ENCODE measurements at regions not wholly inside any gene's neighbourhood (a gene's known extent, or its start where the extent isn't known, plus 50 kb on each side); places are given as distances from the start of the nearest gene placed in this dataset.

GRCh38 chr5:106976363-106976762 lies 694.4 kb downstream of the EFNA5 start:
- no peak for DNase-seq

DNA sequence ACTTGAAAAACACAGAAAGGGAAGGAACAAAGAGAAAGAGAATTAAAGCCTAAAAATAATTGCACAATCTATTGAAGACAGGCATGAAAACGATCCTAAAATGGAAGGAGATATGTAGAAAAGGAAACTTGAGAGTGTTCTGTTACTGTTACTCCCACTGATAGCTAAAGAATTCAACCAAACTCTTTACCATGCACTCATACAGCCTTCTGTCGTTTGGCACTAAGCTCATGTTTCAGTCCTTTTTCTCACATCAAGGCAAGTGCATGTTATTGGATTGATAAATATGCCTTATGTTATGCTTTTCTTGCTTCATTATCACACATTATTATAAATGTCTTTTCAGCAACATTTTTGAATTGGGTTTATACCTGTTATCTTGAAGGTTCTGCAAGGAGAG lies 696.5 kb downstream of the EFNA5 start:
- no peak for DNase-seq

- no peak for DNase-seq
These were observed 703.9 kb downstream of the EFNA5 start for GRCh38 chr5:106966686-106967315.

DNA sequence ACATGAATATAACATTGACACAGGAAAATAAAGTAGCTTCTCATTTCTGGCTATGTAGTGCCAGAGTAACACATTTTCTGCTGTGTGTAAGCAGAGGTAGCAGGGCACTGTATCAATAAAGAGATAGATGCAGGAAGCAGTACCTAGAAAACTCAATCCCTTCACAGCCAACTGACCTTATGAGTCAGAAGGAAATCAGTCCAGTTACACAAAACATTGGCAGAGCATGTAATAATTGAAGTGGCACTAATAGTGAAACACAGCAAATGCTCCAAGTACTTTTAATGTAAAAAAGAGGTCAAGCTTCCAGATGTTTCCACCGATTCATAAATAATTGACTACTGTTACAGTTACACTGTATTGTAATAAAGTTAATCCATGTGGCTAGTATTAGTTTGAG lies 706.6 kb downstream of the EFNA5 start:
- no peak for DNase-seq

- DNase-seq: no peak
These were observed 707.1 kb downstream of the EFNA5 start for GRCh38 chr5:106963630-106964029.

DNA sequence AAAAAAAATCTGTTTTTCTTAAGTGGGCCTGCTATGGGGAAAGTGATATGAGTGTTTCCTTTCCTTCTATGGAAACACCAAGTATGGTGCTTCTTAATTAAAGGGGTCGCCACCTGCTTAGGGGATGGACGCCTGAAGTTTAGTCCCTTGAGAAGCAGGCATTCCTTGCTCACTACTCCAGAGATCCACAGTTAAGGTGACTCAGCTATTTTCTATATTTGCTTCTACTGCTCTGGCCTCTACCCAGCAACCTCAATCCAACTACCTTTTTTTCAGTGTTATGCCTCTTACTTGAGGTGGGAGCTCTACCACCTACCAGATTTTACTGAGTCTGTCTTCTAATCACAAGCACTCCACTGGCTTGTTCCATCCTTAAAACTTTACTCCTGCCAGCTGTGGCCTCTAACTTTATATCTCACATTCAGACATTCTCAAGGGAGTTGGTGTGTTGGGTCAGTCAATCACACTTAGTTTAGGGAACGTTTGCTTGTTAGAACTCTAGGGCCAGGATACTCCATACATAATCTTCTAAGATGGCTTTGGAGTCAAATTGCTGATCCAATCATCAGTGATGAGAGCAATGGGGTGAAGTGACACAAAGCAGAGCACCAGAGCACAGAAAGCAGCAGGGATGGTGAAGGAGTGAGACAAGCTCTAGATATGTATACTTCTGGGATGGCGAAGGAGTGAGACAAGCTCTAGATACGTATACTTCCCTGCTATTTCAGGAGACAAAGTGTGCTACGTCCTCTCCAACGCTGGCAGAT lies 708.1 kb downstream of the EFNA5 start:
- no peak for DNase-seq

GRCh38 chr5:106959387-106959786 lies 711.4 kb downstream of the EFNA5 start:
- no peak for DNase-seq

DNA sequence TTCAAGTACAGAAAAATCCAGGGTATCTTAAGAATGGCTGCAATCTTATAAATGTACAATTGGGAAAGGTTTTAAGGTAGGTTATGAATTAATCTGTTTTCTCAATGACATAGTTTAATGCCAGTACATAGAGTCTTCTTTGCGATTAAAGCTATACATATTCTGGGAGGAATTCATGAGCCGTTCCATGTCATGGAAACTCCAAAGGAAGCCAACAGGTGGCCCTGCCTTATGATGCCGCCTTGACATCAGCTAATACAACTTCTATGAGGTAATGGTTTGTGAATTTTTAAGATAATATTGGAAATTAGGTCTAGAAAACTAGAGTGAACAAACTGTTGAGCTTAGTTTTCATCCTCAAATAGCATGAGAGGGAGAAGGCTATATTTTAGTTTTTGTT lies 713.4 kb downstream of the EFNA5 start:
- DNase-seq: no peak

DNA sequence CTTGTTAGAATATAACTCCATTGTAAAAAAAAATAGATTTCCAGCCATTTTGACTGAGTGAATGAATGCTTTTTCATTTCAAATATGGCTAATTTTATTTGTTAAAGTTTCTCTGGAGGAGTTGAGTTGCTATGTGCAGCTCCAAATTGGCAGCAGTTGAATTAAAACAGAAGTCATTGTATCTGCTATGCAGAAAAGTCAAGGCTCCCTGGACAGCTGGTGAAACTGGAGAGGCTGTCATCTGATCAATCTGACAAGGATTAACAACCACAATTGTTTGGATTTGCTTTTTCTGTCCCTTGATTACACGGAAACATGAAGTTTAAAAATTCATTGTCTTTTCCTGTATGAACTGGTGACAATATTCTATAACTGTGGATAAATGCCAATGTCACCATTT lies 713.9 kb downstream of the EFNA5 start:
- DNase-seq: no peak

DNA sequence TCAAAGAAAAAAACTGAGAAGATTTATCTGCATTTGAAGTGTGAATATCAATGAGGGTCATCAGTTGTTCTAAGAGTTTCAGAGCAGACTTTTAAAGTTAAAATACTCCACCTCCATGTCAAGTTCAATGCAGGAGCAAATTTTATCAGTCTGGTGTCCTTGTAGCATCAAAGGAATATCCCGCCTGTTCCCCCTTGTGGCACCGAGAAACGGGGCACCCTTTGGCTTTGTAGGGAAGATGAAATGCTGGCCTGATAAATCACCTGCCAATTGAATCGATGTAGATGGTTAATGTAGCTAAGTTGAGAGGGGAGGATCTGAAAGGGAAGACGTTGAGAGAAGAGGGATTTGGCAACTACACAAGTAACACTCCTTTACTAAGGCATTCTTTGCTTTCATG lies 714.5 kb downstream of the EFNA5 start:
- no peak for DNase-seq

GRCh38 chr5:106940986-106941385 lies 729.8 kb downstream of the EFNA5 start:
- DNase-seq: no peak

DNA sequence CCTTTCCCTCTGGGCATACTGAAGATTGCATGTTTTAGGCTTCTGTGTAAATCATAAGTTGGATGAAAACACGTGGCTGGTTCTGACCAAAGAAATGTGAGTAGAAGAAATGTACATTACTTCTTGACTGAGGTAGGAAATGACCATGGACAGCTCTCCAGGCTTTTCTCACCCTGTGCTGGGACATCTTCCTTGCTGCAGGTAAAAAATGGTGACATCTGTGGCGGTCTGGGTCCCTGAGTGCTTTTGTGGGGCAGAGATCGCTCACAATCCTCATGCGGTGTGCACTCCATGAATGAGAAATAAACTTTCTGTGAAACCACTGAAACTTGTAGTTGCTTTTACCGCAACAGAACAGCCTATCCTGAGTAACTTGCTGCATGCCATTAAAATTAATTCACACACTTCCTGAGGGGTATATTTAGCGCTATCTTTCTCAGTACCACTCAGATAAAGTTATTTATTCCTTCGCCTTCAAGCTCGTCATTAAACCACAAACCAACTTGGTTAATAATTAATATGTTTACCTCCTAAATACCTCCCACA lies 730.4 kb downstream of the EFNA5 start:
- DNase-seq: no peak

GRCh38 chr5:106923409-106923808 lies 747.3 kb downstream of the EFNA5 start:
- DNase-seq: no peak

DNA sequence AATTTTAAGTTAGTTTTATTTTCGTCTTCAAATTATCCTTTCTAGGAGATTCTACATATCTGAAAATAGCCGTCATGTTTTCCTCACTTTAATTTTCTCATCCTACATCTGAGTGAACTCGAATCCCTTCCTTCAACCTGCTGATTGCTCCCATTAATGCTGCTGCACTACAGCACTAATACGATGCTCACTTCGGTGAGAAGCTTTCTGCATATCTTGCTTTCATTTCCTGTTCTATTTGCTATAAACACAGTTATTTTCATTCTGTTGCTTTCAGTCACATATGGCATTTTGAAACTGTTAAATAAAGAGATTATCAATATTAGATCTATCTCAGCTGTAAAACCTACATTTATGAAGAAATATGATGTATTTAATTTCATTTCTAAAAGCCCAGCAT lies 749.2 kb downstream of the EFNA5 start:
- DNase-seq: no peak

GRCh38 chr5:106910486-106910885 lies 760.3 kb downstream of the EFNA5 start:
- DNase-seq: no peak

DNA sequence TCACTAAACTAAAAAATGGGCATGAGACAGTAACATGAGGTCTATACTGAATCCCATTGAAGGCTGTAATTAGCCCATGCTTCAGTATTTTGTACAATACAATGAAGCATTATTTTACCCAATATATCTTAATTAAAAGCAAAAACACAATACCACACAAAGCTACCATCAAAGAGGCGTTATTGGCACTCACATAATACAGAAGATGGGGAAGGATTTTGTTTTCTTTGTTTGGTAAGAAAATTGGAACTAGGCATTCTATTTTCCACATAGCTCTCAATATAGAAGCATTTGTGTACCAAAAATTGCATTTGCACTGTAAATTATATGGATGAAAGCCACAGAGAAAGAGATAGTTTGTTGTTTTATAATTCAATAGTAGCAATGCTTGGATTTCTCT lies 761.0 kb downstream of the EFNA5 start:
- no peak for DNase-seq

DNA sequence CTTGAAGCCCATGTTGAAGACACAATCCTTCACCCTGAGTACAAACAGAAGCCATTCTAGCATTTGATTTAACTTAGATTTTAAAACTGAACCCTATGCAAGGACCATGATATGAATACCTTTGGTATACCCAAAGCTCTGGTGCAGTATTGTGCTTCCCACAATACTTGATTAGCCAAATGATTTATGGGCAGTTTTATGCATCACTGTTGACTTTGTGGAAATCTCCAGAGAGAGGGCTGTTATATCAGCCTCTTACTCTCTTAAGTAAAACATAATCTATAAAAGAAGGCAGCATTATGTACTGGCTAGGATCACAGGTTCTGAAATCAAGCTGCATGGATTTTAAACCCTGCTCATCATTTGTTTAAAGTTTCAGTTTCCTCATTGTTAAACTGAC lies 762.8 kb downstream of the EFNA5 start:
- no peak for DNase-seq

DNA sequence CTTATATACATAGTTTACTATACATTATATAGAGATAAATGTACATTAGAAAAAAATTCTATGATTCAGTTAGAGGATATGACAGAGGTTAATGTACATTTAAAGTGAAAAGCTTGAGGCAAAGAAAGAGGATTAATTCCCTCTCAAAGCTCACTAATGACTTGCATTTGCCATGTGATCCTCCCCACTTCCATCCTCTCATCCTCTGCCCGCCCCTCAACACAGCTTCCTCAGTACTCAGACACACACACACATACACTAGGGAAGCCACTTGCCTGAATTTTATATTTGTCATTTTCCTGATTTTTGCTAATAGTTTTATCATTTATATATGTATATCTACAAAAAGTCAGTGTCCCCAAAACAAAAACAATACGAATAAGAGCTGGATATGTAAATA lies 764.5 kb downstream of the EFNA5 start:
- no peak for DNase-seq

GRCh38 chr5:106894964-106895363 lies 775.8 kb downstream of the EFNA5 start:
- DNase-seq: no peak

GRCh38 chr5:106882035-106882434 lies 788.7 kb downstream of the EFNA5 start:
- DNase-seq: no peak

DNA sequence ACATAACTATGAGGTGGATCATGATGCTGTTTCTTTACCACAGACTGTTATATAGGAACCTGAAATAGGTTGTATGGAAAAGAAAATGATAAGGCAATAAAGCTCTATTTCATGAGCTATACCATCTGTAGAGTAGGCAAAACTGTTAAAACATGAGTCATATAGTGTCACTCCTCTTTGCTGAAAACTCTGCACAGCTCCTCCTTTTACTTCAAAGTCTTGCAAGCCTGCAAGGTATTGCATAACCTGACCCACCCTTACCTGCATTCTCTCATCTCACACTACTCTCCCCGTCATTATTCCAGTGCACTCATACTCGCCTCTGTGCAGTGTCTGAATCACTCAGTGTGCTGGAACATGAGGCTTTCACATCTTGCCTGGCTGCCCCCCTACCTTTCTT lies 790.1 kb downstream of the EFNA5 start:
- no peak for DNase-seq

DNA sequence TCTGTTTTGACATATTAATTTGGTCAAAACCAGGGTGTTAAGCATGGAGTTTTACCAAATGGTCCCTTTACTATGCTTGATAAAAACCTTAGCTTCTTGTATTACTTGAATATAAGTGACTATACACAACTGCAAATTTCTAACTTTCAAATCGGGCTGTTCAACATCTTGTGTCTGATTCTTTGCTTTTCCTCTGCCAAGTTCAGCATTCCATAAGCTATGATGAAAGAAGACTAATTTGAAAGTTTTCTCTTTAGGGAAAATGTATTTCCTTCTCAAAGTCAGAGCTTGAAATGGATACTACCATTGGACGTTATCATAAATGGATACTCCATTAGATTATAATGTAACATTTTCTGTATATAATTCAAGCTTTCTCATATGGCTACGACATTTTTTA lies 792.9 kb downstream of the EFNA5 start:
- no peak for DNase-seq

GRCh38 chr5:106876665-106877194 lies 794.0 kb downstream of the EFNA5 start:
- no peak for DNase-seq

DNA sequence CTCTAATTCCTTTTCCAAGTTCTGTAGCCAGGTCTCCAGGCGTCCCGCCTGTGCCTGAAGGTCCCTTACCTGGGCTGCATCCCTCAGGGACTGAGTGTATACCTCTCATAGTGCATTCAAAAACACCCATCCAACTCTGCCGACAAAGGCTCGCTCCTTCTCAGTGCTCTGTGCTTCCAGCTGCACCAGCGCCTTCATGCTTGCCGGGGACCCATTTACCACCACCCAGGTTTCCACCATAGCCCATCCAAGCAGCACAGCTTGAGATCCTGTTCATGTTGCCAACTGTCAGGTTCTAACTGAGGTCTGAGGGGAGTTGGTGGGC lies 794.5 kb downstream of the EFNA5 start:
- no peak for DNase-seq
